ENCODE measurements at regions not wholly inside any gene's neighbourhood (a gene's known extent, or its start where the extent isn't known, plus 50 kb on each side); places are given as distances from the start of the nearest gene placed in this dataset.

GRCh38 chr13:65562305-65562704 is 1667.8 kb downstream of the PCDH9 start:
- Histone ChIP-seq H3K4me1 (no peaks in the 10 kb centered on the region), H2AFZ (no peak overlapping the region), H3K9ac (no peak overlapping the region), H3K27ac (no peak overlapping the region), H3K79me2 (no peaks in the 10 kb centered on the region), H3K27me3 (ENCODE audit: control insufficient read depth, insufficient read depth, low read length) (no peaks in the 10 kb centered on the region), H3K9me3 (ENCODE audit: control insufficient read depth, low read length) (no peaks in the 10 kb centered on the region), H3K4me3 (ENCODE audit: low read depth, low read length) (no peak overlapping the region), H3K4me2 (ENCODE audit: low read length) (no peak overlapping the region), H3K36me3 (ENCODE audit: control insufficient read depth, insufficient read depth, low read length) (no peaks in the 10 kb centered on the region)
- TF ChIP-seq, protein P1, sequence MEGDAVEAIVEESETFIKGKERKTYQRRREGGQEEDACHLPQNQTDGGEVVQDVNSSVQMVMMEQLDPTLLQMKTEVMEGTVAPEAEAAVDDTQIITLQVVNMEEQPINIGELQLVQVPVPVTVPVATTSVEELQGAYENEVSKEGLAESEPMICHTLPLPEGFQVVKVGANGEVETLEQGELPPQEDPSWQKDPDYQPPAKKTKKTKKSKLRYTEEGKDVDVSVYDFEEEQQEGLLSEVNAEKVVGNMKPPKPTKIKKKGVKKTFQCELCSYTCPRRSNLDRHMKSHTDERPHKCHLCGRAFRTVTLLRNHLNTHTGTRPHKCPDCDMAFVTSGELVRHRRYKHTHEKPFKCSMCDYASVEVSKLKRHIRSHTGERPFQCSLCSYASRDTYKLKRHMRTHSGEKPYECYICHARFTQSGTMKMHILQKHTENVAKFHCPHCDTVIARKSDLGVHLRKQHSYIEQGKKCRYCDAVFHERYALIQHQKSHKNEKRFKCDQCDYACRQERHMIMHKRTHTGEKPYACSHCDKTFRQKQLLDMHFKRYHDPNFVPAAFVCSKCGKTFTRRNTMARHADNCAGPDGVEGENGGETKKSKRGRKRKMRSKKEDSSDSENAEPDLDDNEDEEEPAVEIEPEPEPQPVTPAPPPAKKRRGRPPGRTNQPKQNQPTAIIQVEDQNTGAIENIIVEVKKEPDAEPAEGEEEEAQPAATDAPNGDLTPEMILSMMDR (IDR thresholded peaks at IDR 0.05): no peak

GRCh38 chr13:65560936-65561335 is 1669.2 kb downstream of the PCDH9 start:
- H3K27ac ChIP-seq: no peak overlapping the region
- H3K4me2 ChIP-seq (ENCODE audit: low read length): no peak overlapping the region
- H3K27me3 ChIP-seq (ENCODE audit: control insufficient read depth, insufficient read depth, low read length): no peaks in the 10 kb centered on the region
- H2AFZ ChIP-seq: no peak overlapping the region
- no peak overlapping the region for H3K4me3 ChIP-seq (ENCODE audit: low read depth, low read length)
- H3K36me3 ChIP-seq (ENCODE audit: control insufficient read depth, insufficient read depth, low read length): no peaks in the 10 kb centered on the region
- TF ChIP-seq, protein P1 (IDR thresholded peaks at IDR 0.05): no peak
- H3K4me1 ChIP-seq: no peaks in the 10 kb centered on the region
- no peak overlapping the region for H3K9ac ChIP-seq
- no peaks in the 10 kb centered on the region for H3K79me2 ChIP-seq
- no peaks in the 10 kb centered on the region for H3K9me3 ChIP-seq (ENCODE audit: control insufficient read depth, low read length)

- H2AFZ ChIP-seq: no peak overlapping the region
- no peak overlapping the region for H3K4me2 ChIP-seq (ENCODE audit: low read length)
- H3K4me1 ChIP-seq: no peaks in the 10 kb centered on the region
- no peaks in the 10 kb centered on the region for H3K27me3 ChIP-seq (ENCODE audit: control insufficient read depth, insufficient read depth, low read length)
- H3K36me3 ChIP-seq (ENCODE audit: control insufficient read depth, insufficient read depth, low read length): no peaks in the 10 kb centered on the region
- H3K27ac ChIP-seq: no peak overlapping the region
- no peak overlapping the region for H3K4me3 ChIP-seq (ENCODE audit: low read depth, low read length)
- TF ChIP-seq, protein P1 (IDR thresholded peaks at IDR 0.05): no peak
- no peak overlapping the region for H3K9ac ChIP-seq
- no peaks in the 10 kb centered on the region for H3K9me3 ChIP-seq (ENCODE audit: control insufficient read depth, low read length)
- no peaks in the 10 kb centered on the region for H3K79me2 ChIP-seq
Observed at GRCh38 chr13:65555962-65556361, 1674.2 kb downstream of the PCDH9 start.

DNA sequence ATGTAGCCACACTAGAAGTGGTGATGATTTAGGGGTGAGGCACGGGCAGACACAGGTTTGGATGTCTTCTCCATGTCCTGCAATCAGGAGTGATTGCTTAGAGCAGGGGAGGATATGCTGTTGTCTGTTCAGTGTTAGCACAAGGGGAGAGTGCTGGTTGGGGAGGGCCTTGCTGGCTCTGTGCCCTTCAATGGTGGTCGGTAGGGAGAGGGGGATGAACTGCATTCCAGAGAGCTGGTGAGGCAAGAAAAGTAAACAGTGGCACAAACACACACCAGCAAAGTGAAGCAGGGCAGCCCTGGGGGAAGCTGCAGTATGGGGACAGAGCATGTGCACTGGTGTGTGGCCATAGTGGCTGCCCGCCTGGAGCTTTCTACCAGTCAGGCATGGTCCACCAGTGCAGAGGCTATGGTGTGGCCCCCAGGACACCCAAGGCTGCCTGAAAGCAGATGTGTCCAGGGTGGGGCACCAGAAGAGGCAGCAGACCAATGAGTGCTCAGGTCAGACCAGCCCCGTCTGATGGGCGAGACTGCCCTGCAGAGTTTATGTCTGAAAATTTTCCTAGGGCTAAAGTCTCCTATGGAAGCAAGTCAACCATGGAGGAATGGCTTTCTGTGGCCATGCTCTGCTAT is 1676.9 kb downstream of the PCDH9 start:
- H3K4me1 ChIP-seq: no peaks in the 10 kb centered on the region
- TF ChIP-seq, protein P1 (IDR thresholded peaks at IDR 0.05): no peak
- no peak overlapping the region for H3K4me3 ChIP-seq (ENCODE audit: low read depth, low read length)
- no peak overlapping the region for H2AFZ ChIP-seq
- H3K9me3 ChIP-seq (ENCODE audit: control insufficient read depth, low read length): no peaks in the 10 kb centered on the region
- H3K27ac ChIP-seq: no peak overlapping the region
- H3K9ac ChIP-seq: no peak overlapping the region
- H3K27me3 ChIP-seq (ENCODE audit: control insufficient read depth, insufficient read depth, low read length): no peaks in the 10 kb centered on the region
- H3K36me3 ChIP-seq (ENCODE audit: control insufficient read depth, insufficient read depth, low read length): no peaks in the 10 kb centered on the region
- H3K4me2 ChIP-seq (ENCODE audit: low read length): no peak overlapping the region
- no peaks in the 10 kb centered on the region for H3K79me2 ChIP-seq

DNA sequence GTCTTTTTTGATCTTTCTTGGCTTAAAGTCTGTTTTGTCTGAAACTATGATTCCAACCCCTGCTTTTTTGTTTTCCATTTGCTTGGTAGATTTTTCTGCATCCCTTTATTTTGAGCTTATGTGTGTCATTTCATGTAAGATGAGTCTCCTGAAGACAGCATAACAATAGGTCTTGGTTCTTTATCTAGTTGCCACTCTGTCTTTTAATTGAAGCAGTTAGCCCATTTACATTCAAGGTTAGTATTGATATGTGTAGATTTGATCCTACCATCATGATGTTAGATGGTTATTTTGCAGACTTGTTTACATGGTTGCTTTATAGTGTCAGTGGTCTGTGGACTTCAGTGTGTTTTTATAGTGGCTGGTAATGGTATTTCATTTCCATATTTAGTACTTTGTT is 1678.9 kb downstream of the PCDH9 start:
- H3K27me3 ChIP-seq (ENCODE audit: control insufficient read depth, insufficient read depth, low read length): no peaks in the 10 kb centered on the region
- no peak overlapping the region for H3K4me3 ChIP-seq (ENCODE audit: low read depth, low read length)
- H3K9ac ChIP-seq: no peak overlapping the region
- H3K9me3 ChIP-seq (ENCODE audit: control insufficient read depth, low read length): no peaks in the 10 kb centered on the region
- no peak overlapping the region for H3K27ac ChIP-seq
- H3K4me2 ChIP-seq (ENCODE audit: low read length): no peak overlapping the region
- no peak overlapping the region for H2AFZ ChIP-seq
- H3K79me2 ChIP-seq: no peaks in the 10 kb centered on the region
- H3K36me3 ChIP-seq (ENCODE audit: control insufficient read depth, insufficient read depth, low read length): no peaks in the 10 kb centered on the region
- no peaks in the 10 kb centered on the region for H3K4me1 ChIP-seq
- TF ChIP-seq, protein P1 (IDR thresholded peaks at IDR 0.05): no peak

All from parathyroid adenoma (tissue), 2 donors.